ENCODE measurements at regions not wholly inside any gene's neighbourhood (a gene's known extent, or its start where the extent isn't known, plus 50 kb on each side); places are given as distances from the start of the nearest gene placed in this dataset.
"Not testable (repeated sequence)": the region's sequence is repeated elsewhere in the genome, so short reads cannot be mapped to it uniquely, and the experiment has no call there.

DNA sequence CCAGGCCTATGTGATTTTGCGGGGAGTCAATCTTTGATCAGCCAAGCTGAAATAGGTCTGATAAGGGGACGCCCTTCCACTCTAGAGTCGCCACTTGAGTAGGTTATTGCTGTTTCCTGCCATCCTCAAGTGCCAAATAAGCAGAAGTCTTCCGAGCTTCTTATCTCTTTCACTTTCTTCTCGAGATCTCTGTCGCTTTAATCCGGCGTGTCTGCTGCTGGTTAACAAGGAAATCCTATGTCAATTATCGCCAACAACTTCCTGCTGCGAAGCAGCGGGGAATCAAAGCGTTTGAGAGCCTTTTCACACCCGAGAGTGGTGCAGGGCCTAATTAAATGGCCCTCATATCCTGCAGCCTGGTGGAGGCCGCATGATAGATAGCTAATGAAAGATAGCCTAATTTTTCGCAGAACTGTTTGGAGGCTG lies 215.9 kb downstream of the RAB11FIP2 start:
- RAD21 ChIA-PET (ENCODE audit: low non-redundant PET in 1 of 2, low total read pairs in 2 of 2, uncharacterized antibody in 2 of 2, unreplicated experiment in 2 of 2): no interaction called here
- DNase-seq (ENCODE audit: low read depth, low spot score) (no peak), ATAC-seq (no peak)
- Histone ChIP-seq H3K79me2 (ENCODE audit: insufficient read depth, low read length) (no peaks in the 10 kb centered on the region), H3K36me3 (ENCODE audit: control insufficient read depth in 1 of 2, insufficient read depth in 2 of 2, low read length in 2 of 2) (no peaks in the 10 kb centered on the region), H3K9me2 (ENCODE audit: insufficient read depth) (no peaks in the 10 kb centered on the region), H3K27me3 (ENCODE audit: insufficient read depth, low read length) (peaks cover under 1% of the 10 kb centered on the region; the same call in 1 of the 2 replicates), H4K20me1 (ENCODE audit: insufficient read depth) (no peaks in the 10 kb centered on the region), H3K4me3 (replicated peaks in 1 of 2; ENCODE audit: low read depth in 1 of 2, low read length in 2 of 2) (no peak overlapping the region), H3K4me2 (ENCODE audit: low read length) (no peak overlapping the region), H3K9ac (ENCODE audit: low read length) (no peak overlapping the region), H3K27ac (ENCODE audit: low read depth, low read length) (no peak overlapping the region), H3K4me1 (ENCODE audit: control insufficient read depth in 1 of 2, insufficient read depth in 2 of 2, low read length in 2 of 2) (no peaks in the 10 kb centered on the region), H2AFZ (ENCODE audit: low read depth, low read length, poor library complexity, severe bottlenecking) (no peak overlapping the region), H3K9me3 (ENCODE audit: control insufficient read depth in 1 of 2, insufficient read depth in 1 of 2, low read depth in 1 of 2, low read length in 2 of 2) (no peaks in the 10 kb centered on the region)
- TF ChIP-seq, protein P1, sequence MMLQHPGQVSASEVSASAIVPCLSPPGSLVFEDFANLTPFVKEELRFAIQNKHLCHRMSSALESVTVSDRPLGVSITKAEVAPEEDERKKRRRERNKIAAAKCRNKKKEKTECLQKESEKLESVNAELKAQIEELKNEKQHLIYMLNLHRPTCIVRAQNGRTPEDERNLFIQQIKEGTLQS (IDR thresholded peaks at IDR 0.05): no peak
- TF ChIP-seq, protein P2, sequence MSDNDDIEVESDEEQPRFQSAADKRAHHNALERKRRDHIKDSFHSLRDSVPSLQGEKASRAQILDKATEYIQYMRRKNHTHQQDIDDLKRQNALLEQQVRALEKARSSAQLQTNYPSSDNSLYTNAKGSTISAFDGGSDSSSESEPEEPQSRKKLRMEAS (IDR thresholded peaks at IDR 0.05): no peak
- no peak for TF ChIP-seq CBX3 (IDR thresholded peaks at IDR 0.05; ENCODE audit: low read depth)
- TF ChIP-seq CEBPB (IDR thresholded peaks at IDR 0.05; ENCODE audit: low read depth): no peak
- no peak for TF ChIP-seq ZFX (IDR thresholded peaks at IDR 0.05)
- no peak for TF ChIP-seq POLR2A (IDR thresholded peaks at IDR 0.05; ENCODE audit: borderline replicate concordance, extremely low read depth, insufficient read depth, insufficient read length)
- TF ChIP-seq EZH2 (IDR thresholded peaks at IDR 0.05): no peak
- TF ChIP-seq, protein P3, sequence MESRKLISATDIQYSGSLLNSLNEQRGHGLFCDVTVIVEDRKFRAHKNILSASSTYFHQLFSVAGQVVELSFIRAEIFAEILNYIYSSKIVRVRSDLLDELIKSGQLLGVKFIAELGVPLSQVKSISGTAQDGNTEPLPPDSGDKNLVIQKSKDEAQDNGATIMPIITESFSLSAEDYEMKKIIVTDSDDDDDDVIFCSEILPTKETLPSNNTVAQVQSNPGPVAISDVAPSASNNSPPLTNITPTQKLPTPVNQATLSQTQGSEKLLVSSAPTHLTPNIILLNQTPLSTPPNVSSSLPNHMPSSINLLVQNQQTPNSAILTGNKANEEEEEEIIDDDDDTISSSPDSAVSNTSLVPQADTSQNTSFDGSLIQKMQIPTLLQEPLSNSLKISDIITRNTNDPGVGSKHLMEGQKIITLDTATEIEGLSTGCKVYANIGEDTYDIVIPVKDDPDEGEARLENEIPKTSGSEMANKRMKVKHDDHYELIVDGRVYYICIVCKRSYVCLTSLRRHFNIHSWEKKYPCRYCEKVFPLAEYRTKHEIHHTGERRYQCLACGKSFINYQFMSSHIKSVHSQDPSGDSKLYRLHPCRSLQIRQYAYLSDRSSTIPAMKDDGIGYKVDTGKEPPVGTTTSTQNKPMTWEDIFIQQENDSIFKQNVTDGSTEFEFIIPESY (IDR thresholded peaks at IDR 0.05; ENCODE audit: extremely low read depth, insufficient replicate concordance, low read length): no peak
- no peak for TF ChIP-seq TCF7L2 (IDR thresholded peaks at IDR 0.05; ENCODE audit: borderline replicate concordance, extremely low read depth, insufficient read depth, insufficient read length)
- no peak for TF ChIP-seq JUND (IDR thresholded peaks at IDR 0.05)
- TF ChIP-seq YY1 (IDR thresholded peaks at IDR 0.05; ENCODE audit: extremely low read depth, insufficient replicate concordance, low read depth, low read length): no peak
- TF ChIP-seq SRF (IDR thresholded peaks at IDR 0.05; ENCODE audit: low read depth): no peak
- no peak for TF ChIP-seq POLR2AphosphoS5 (IDR thresholded peaks at IDR 0.05; ENCODE audit: low read depth, low read length)
- TF ChIP-seq EGR1 (IDR thresholded peaks at IDR 0.05; ENCODE audit: low read depth): no peak
- BruUV-seq (replicated peaks): no TSS peak
- intact Hi-C loops (cut with micrococcal nuclease): no loop called here
- CTCF ChIA-PET: no interaction called here
- POLR2A ChIA-PET: no interaction called here

DNA sequence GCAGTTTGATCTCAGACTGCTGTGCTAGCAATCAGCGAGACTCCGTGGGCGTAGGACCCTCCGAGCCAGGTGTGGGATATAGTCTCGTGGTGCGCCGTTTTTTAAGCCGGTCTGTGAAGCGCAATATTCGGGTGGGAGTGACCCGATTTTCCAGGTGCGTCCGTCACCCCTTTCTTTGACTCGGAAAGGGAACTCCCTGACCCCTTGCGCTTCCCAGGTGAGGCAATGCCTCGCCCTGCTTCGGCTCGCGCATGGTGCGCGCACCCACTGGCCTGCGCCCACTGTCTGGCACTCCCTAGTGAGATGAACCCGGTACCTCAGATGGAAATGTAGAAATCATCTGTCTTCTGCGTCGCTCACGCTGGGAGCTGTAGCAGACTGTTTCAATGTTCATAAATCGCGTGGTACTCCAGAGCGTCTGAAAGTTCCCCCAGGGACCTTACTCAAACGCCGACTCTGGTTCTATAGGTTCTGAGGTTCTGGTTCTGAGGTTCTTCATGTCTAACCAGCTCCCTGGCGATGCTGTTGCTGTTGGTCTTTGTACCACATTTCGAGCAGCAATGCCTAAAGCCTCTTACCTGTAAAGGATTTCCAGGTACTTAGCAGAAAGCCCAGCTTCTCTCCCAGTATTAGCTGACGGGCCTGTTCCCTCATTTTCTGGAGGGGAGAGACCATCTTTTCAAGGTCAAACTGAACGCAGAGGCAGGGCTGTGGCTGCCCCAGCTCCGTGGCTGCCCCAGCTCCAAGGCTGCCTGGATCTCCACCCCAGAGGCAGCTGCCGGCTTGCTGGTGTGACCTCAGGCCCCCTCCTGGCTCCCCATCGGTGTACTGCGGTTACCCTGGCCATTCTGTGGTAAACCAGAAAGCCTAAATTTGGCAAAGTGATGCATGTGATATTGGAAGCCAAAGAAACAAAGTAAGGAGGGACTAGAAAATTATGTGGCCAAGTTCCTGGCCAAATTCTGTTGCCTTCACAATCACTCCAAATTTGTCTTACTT lies 207.9 kb downstream of the RAB11FIP2 start:
- H3K36me3 ChIP-seq (ENCODE audit: control insufficient read depth in 1 of 2, insufficient read depth in 2 of 2, low read length in 2 of 2); H3K9me3 ChIP-seq (ENCODE audit: control insufficient read depth in 1 of 2, insufficient read depth in 1 of 2, low read depth in 1 of 2, low read length in 2 of 2); H3K9me2 ChIP-seq (ENCODE audit: insufficient read depth); H3K27ac ChIP-seq (ENCODE audit: low read depth, low read length); DNase-seq (ENCODE audit: low read depth, low spot score); H3K79me2 ChIP-seq (ENCODE audit: insufficient read depth, low read length); CTCF ChIA-PET; H3K4me1 ChIP-seq (ENCODE audit: control insufficient read depth in 1 of 2, insufficient read depth in 2 of 2, low read length in 2 of 2); H3K4me3 ChIP-seq (replicated peaks in 1 of 2; ENCODE audit: low read depth in 1 of 2, low read length in 2 of 2); H3K4me2 ChIP-seq (ENCODE audit: low read length); H2AFZ ChIP-seq (ENCODE audit: low read depth, low read length, poor library complexity, severe bottlenecking); RAD21 ChIA-PET (ENCODE audit: low non-redundant PET in 1 of 2, low total read pairs in 2 of 2, uncharacterized antibody in 2 of 2, unreplicated experiment in 2 of 2); ATAC-seq; H3K9ac ChIP-seq (ENCODE audit: low read length); BruUV-seq (replicated peaks); intact Hi-C loops (cut with micrococcal nuclease); POLR2A ChIA-PET; H4K20me1 ChIP-seq (ENCODE audit: insufficient read depth): not testable (repeated sequence)
- H3K27me3 ChIP-seq (ENCODE audit: insufficient read depth, low read length): peaks cover 22% of the 10 kb centered on the region
